GM12874 (cell line): ENCODE measurements at regions not wholly inside any gene's neighbourhood (a gene's known extent, or its start where the extent isn't known, plus 50 kb on each side); places are given as distances from the start of the nearest gene placed in this dataset.

Experiments used
- TF ChIP-seq, protein P1 (sequence below): IDR thresholded peaks from 2 replicates; pipeline ENCODE4 v1.5.1; 2011; ENCODE audit warnings: low read depth, mild to moderate bottlenecking, control low read depth, low read length, moderate library complexity; ENCODE audit not compliant: insufficient read depth

- TF ChIP-seq, protein P1, sequence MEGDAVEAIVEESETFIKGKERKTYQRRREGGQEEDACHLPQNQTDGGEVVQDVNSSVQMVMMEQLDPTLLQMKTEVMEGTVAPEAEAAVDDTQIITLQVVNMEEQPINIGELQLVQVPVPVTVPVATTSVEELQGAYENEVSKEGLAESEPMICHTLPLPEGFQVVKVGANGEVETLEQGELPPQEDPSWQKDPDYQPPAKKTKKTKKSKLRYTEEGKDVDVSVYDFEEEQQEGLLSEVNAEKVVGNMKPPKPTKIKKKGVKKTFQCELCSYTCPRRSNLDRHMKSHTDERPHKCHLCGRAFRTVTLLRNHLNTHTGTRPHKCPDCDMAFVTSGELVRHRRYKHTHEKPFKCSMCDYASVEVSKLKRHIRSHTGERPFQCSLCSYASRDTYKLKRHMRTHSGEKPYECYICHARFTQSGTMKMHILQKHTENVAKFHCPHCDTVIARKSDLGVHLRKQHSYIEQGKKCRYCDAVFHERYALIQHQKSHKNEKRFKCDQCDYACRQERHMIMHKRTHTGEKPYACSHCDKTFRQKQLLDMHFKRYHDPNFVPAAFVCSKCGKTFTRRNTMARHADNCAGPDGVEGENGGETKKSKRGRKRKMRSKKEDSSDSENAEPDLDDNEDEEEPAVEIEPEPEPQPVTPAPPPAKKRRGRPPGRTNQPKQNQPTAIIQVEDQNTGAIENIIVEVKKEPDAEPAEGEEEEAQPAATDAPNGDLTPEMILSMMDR = no peak
These were observed 75.6 kb upstream of the NRBF2 start for GRCh38 chr10:63057509-63057908.

DNA sequence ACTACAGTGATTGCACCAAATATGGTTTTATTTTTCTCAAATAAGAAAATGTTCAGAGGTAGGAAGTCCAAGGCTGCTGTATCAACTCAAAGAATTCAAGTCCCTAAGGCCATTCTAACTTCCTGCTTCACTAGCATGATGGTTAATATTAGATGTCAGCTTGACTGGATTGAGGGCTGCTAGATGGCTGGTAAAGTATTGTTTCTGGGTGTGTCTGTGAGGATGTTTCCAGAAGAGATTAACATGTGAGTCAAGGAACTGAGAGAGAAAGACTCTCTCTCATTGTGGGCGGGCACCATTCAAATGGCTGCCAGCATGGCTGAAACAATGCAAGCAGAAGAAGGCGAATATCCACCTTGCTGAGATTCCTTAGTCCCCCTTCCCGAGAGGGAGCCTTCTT lies 77.4 kb upstream of the NRBF2 start:
- TF ChIP-seq, protein P1 = no peak

DNA sequence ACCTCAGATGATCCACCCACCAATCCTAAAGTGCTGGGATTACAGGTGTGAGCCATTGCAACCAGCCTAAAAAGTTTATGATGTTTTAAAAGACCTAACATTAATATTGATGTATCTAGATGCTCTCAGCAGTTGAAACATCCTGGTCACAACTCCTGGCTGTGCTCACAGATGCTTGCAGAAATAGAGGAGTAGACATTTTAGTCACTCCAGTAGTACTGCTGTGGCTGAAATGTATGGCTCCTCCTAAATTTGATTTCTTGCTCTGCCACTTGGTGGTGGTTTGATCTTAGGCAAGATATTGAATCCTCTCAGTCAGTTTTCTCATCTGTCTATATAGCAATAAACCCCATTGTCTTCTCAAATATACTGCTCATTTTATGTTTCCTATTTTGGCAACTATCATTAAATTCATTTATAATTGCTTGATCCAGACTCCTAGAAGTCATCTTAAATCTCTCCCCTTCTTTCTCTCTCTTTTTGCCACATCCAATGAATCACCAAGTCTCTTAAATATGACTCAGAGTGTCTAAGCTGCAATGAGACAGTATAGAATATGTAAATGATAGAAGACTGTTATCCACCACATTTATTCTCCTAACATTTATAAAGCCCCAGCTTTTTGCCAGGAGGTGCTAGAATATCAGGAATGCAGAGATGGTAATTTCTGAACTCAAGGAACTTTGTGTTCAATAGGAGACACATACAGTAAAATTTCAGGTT lies 78.1 kb upstream of the NRBF2 start:
- TF ChIP-seq, protein P1 = no peak

DNA sequence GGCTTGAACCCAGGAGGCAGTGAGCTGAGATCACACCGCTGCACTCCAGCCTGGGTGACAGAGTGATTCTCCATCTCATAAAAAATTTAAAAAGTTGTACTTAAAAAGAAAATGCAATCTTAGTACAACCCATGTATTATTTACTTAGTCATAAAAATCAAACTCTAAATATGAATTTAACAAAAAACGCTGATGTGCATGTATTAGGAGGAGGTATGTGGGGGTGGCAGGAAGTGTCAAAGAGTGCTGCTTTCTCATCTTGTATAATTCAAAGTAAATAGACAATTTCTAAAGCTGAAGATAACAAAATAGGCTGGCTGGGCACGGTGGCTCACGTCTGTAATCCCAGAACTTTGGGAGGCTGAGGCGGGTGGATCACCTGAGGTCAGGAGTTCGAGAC lies 81.0 kb upstream of the NRBF2 start:
- TF ChIP-seq, protein P1 = no peak

- TF ChIP-seq, protein P1 = no peak
These were observed 90.9 kb upstream of the NRBF2 start for GRCh38 chr10:63042256-63042655.

- TF ChIP-seq, protein P1 = no peak
These were observed 102.6 kb upstream of the NRBF2 start for GRCh38 chr10:63030536-63030935.

DNA sequence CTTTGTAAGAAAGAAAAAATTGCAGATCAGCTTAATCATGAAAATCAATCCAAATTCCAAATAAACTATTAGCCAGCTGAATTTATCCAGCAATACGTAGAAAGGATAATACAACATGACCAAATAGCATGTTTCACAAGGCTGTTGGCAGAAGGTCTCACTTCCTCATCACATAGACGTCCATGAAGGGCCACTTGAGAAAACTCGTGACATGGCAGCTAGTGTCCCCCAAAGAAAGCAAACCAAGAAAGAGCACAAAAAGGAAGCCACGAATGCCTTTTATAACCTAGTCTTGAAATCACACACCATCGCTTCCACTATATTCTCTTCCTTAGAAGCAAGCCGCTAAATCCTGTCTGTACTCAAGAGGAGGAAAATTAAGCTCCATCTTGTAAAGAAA lies 105.6 kb upstream of the NRBF2 start:
- TF ChIP-seq, protein P1 = no peak
